Skeletal muscle satellite cell (primary cell): ENCODE measurements at regions not wholly inside any gene's neighbourhood (a gene's known extent, or its start where the extent isn't known, plus 50 kb on each side); places are given as distances from the start of the nearest gene placed in this dataset.

Experiments
- H3K27me3 ChIP-seq: 2 replicates; pipeline ENCODE4 v1.7.0; 2013; ENCODE audit warnings: low read length; ENCODE audit not compliant: control insufficient read depth, insufficient read depth
- H3K36me3 ChIP-seq: 2 replicates; pipeline ENCODE4 v1.7.0; 2013; ENCODE audit warnings: mild to moderate bottlenecking, control low read depth, low read length; ENCODE audit not compliant: insufficient read depth
- H3K4me1 ChIP-seq: 2 replicates; pipeline ENCODE4 v1.7.0; 2013; ENCODE audit warnings: low read length; ENCODE audit not compliant: control insufficient read depth, insufficient read depth
- H3K4me2 ChIP-seq: 2 replicates; pipeline ENCODE4 v1.7.0; 2013; ENCODE audit warnings: mild to moderate bottlenecking, low read length
- H3K4me3 ChIP-seq: 2 replicates; pipeline ENCODE4 v1.7.0; 2013; ENCODE audit warnings: low read length
- H3K9ac ChIP-seq: 2 replicates; pipeline ENCODE4 v1.7.0; 2013; ENCODE audit warnings: mild to moderate bottlenecking, low read depth, low read length, moderate library complexity
- H3K9me3 ChIP-seq: replicated peaks from 2 replicates; pipeline ENCODE4 v1.7.0; 2013; ENCODE audit warnings: mild to moderate bottlenecking, control low read depth, low read length

DNA sequence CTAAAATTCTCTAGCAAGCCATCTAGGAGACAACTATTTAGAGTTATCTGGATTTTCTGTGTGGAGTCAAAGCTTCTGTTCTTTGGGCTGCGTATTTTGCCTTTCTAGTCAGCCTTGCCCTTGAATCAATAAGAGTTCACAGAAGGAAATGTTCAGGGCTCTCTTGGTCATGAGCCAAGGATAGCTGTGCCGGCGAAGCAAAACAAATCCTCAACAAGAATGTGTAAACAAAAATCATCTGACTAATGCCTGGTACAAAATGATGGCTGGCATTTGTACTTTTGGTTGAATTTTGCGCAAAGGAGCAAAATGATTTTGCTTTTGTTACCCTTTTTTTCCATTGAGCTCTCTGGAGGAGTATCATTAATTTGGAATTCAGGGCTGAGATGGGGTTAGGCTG is 171.1 kb downstream of the DACT1 start:
- peaks cover 36% of the 10 kb centered on the region for H3K4me1 ChIP-seq
- H3K9me3 ChIP-seq, result no peaks in the 10 kb centered on the region
- H3K9ac ChIP-seq, result peak overlapping the region; percentile 68
- H3K36me3 ChIP-seq, result no peaks in the 10 kb centered on the region
- H3K27me3 ChIP-seq, result no peaks in the 10 kb centered on the region
- H3K4me2 ChIP-seq, result peak overlapping the region; percentile 53
- no peak overlapping the region for H3K4me3 ChIP-seq

DNA sequence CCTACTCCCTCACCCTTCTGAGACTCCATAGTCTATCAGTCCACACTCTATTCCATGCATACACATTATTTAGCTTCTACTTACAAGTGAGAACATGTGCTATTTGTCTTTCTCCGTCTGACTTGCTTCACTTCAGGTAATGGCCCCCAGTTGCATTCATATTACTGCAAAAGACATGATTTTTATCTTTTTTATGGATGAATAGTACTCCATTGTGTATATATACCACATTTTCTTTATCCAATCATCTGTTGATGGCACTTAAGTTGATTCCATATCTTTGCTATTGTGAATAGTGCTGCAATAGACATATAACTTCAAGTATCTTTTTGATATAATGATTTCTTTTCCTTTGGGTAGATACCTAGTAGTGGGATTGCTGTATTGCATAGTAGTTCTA is 171.8 kb downstream of the DACT1 start:
- Histone ChIP-seq H3K36me3 (no peaks in the 10 kb centered on the region), H3K4me3 (no peak overlapping the region), H3K9me3 (no peaks in the 10 kb centered on the region), H3K4me2 (no peak overlapping the region), H3K9ac (peak overlapping the region; percentile 68), H3K27me3 (no peaks in the 10 kb centered on the region), H3K4me1 (peaks cover 42% of the 10 kb centered on the region)

DNA sequence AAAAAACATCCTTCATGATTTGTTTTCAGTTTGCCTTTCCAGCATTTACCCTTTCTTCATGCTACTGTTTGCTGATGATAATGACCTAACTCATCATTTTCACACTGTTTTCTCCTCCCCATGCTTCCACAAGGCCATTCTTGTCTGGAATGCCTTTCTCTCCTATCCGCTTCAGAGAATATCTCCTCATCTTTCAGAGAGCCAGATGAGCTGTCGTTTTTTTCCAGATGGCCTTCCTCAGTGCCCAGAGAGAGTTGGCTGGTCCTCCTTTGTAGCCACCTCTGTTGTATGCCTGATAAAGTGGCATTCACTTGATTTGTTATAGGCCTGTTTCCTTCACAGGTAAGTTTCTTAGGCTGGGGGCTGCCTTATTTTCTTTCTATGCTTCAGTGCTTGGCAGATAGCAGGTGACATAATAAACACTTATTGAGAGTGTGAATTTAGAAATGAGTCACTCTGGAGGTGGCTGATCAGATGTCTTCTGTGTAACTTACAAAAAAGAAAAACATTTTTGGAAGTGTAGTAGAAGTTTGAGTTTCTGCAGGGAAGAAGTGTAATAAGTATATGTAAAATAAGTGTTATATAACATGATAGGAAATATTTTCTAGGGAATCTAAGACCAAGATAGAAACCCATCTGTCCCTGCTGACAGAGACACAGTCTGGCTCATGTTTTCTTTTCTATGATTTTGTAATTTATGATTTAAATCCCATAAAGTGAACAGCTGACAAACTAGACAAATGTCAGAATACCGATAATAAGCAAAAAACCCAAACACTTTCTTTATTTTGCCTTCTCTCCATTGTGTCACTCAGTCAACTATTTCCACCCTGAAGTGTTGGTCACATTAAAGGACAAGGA is 174.5 kb downstream of the DACT1 start:
- H3K4me2 ChIP-seq, result no peak overlapping the region
- H3K36me3 ChIP-seq, result no peaks in the 10 kb centered on the region
- H3K4me1 ChIP-seq, result peaks cover 59% of the 10 kb centered on the region
- no peaks in the 10 kb centered on the region for H3K9me3 ChIP-seq
- no peak overlapping the region for H3K4me3 ChIP-seq
- peak overlapping the region; percentile 18 for H3K9ac ChIP-seq
- no peaks in the 10 kb centered on the region for H3K27me3 ChIP-seq

DNA sequence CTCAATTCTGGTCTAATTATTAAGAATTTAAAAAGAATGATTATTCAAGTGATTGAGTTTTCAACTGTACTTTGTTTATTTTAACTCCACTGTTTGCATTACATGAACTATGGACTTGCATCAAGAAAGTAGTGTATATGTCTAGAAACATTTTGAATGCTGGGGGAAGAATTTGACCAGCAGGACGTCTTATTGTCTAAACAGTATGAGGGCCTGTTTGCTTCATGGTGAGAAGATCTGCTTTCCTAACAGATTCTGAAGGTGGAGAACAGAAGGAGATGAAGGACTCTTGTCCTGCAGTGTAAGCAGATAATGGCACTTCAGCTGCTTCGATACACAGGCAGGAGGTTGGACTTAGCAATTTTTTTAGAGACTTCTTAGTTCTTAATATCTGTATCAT is 176.0 kb downstream of the DACT1 start:
- H3K9me3 ChIP-seq, result no peaks in the 10 kb centered on the region
- H3K9ac ChIP-seq, result peak overlapping the region; percentile 70
- no peaks in the 10 kb centered on the region for H3K27me3 ChIP-seq
- H3K4me3 ChIP-seq, result no peak overlapping the region
- no peaks in the 10 kb centered on the region for H3K36me3 ChIP-seq
- peaks cover 62% of the 10 kb centered on the region for H3K4me1 ChIP-seq
- no peak overlapping the region for H3K4me2 ChIP-seq

DNA sequence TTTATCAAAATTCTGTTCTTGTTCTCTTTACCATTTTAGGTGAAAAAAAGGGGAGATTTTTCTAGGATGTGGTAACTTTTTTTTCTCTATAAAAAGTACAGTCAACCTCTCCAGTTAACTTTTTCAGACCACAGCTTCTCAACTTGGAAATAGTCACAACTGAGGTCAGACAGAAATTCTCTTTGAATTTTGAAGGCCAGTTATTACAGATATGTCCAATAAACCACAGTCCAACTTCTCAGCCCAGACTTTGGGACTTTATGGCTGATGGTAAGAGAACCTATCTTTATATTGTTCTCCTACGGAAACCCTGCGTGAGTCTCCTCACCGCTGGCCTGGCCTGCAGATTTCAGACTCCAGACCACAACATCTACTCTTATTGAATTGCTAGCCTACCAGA is 176.7 kb downstream of the DACT1 start:
- Histone ChIP-seq H3K36me3 (no peaks in the 10 kb centered on the region), H3K4me1 (peaks cover 60% of the 10 kb centered on the region), H3K27me3 (no peaks in the 10 kb centered on the region), H3K9ac (peak overlapping the region; percentile 70), H3K9me3 (no peaks in the 10 kb centered on the region), H3K4me3 (no peak overlapping the region), H3K4me2 (no peak overlapping the region)

DNA sequence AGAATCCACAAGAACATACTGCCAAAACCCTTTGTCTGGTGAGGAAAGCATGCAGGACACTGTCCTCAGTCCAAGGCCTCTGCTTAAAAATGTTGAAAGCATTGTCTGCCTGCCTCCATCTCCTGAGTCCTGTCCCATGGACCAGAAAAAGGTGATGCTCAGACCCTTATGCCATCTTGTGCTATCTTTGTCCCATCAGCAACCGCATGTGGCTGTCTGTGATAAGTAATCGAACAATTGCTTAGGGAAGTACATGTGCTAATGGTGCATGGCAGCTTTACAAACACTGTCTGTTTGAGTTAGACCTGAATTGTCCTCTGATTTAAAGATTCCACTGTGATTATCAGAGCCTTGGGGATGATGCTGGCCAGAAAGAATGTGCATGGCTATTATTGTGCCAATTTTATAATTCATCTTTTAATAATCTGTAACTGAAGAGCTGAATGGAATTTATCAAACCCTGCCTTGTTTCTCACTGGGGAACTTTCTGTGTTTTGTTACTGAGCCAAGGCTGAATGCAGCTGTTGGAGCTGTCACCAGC is 177.5 kb downstream of the DACT1 start:
- H3K9ac ChIP-seq, result peak overlapping the region; percentile 70
- no peak overlapping the region for H3K4me3 ChIP-seq
- H3K4me1 ChIP-seq, result peaks cover 60% of the 10 kb centered on the region
- H3K9me3 ChIP-seq, result no peaks in the 10 kb centered on the region
- H3K27me3 ChIP-seq, result no peaks in the 10 kb centered on the region
- peak overlapping the region; percentile 34 for H3K4me2 ChIP-seq
- no peaks in the 10 kb centered on the region for H3K36me3 ChIP-seq

DNA sequence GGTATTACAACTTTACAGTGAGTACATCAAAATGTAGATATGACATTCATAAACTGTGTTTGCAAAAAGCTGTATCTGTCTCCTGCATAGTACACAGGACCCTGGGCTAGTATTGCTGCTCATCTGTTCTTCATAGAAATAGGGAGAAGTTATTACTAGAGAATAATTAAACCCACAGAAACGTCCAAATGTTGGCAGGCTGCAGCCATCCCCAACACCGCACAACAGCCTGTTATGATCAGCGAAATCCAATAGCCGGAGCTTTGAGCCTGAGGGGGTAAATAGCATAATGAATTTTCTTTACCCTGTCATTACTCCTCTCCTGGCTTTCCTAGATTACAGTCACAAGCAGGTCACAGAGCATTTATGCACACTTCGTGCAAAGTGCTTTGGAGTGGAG is 178.0 kb downstream of the DACT1 start:
- no peaks in the 10 kb centered on the region for H3K27me3 ChIP-seq
- H3K4me3 ChIP-seq, result no peak overlapping the region
- peak overlapping the region; percentile 61 for H3K9ac ChIP-seq
- peak overlapping the region; percentile 3 for H3K4me2 ChIP-seq
- no peaks in the 10 kb centered on the region for H3K36me3 ChIP-seq
- H3K4me1 ChIP-seq, result peaks cover 60% of the 10 kb centered on the region
- no peaks in the 10 kb centered on the region for H3K9me3 ChIP-seq

DNA sequence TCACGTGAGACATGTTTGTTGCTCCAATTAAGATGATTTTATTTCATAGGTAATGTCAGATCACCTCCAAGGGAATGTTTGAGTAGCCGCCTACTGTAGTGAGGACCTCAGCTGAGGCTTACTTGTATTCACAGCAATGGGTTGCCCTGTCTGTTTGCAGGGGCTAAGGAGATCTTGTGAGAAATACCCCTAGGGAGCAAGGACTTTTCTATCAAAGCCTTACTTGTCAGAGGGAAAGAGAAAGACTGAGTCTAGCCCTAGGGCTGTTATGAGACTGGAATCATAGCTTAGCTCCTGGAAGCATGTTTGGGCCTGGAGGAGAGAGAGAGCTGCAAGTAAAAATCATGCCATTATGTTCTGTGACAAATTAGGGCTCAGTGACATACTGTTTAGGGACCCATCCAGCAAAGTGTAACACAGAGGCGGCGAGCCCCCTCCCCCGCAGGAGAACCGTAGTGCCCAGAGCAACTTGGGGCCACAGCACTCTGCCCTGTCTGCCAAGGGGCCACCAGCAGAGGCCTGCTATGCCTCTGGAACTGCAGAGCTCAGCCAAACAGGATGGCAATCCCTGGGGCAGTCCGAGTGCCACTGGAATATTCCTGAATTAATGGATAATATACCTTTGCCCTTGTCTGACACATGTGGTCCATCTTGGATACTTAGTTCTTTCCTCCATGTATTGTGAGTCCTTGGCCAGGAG is 178.8 kb downstream of the DACT1 start:
- Histone ChIP-seq H3K9ac (peak overlapping the region; percentile 61), H3K4me2 (no peak overlapping the region), H3K27me3 (no peaks in the 10 kb centered on the region), H3K9me3 (no peaks in the 10 kb centered on the region), H3K4me1 (peaks cover 60% of the 10 kb centered on the region), H3K36me3 (no peaks in the 10 kb centered on the region), H3K4me3 (no peak overlapping the region)

DNA sequence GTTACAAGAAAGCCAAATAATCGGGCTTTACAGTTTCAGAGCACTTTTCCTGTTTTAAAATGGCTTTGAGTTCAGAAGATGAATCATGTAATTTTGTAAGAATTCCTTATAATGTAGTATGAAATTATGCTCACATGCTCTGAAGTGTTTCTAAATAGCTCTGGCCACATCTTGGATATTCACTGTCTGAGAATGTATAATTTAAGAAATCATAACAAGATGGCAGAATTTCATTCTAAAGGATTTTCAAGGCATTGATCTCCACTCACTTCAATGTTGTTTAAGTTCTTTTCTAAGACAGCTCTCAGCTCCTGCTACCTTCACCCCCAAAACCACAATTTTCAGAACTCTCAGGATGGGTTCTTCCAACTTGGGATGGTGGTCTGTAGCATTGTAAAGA is 180.1 kb downstream of the DACT1 start:
- Histone ChIP-seq H3K9me3 (no peaks in the 10 kb centered on the region), H3K4me1 (peaks cover 51% of the 10 kb centered on the region), H3K4me3 (no peak overlapping the region), H3K27me3 (no peaks in the 10 kb centered on the region), H3K9ac (peak overlapping the region; percentile 83), H3K36me3 (no peaks in the 10 kb centered on the region), H3K4me2 (peak overlapping the region; percentile 63)

DNA sequence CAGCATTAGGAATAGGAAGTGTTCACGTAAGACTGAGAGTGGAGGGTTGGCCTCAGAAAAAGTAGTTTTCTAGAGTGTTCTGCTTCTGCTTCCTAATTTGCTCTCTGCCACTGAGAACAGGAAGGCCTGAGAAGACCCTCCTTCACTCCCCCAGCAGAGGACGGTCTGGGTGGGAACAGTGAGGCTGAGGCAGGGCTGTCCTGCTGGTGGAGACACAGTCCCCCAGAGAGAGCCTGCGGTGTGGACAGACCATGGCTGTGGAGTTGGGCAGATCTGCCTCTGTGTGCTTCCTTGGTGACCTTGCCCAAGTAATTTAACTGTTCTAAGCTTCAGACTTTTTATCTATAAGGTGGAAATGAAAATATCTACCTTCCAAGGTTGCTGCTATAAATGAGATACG is 182.3 kb downstream of the DACT1 start:
- no peak overlapping the region for H3K9ac ChIP-seq
- H3K4me3 ChIP-seq, result no peak overlapping the region
- H3K4me2 ChIP-seq, result no peak overlapping the region
- no peaks in the 10 kb centered on the region for H3K9me3 ChIP-seq
- no peaks in the 10 kb centered on the region for H3K27me3 ChIP-seq
- H3K4me1 ChIP-seq, result peaks cover 38% of the 10 kb centered on the region
- H3K36me3 ChIP-seq, result no peaks in the 10 kb centered on the region

DNA sequence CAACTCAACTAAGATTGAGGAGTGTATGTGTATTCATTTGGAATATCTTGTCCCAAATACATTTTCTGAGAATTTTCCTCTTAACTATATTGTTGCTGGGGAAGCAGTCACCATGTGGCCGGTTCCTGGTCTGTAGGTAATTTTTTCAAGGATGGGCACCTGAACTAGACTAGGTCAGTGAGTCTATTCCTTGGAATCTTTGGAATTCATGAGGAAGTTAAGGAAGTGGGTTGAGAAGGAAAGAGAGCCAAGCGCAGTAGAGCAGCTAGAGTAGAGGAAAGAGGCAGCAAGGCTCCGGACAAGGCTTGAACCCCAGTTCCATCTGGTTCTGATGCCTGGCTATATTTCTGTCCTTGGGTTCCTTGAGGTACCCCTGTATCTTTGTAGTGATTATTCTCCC is 183.7 kb downstream of the DACT1 start:
- H3K36me3 ChIP-seq, result no peaks in the 10 kb centered on the region
- peaks cover 26% of the 10 kb centered on the region for H3K4me1 ChIP-seq
- H3K4me2 ChIP-seq, result no peak overlapping the region
- no peak overlapping the region for H3K4me3 ChIP-seq
- no peak overlapping the region for H3K9ac ChIP-seq
- no peaks in the 10 kb centered on the region for H3K27me3 ChIP-seq
- no peaks in the 10 kb centered on the region for H3K9me3 ChIP-seq
